ENCODE measurements at regions not wholly inside any gene's neighbourhood (a gene's known extent, or its start where the extent isn't known, plus 50 kb on each side); places are given as distances from the start of the nearest gene placed in this dataset.

DNA sequence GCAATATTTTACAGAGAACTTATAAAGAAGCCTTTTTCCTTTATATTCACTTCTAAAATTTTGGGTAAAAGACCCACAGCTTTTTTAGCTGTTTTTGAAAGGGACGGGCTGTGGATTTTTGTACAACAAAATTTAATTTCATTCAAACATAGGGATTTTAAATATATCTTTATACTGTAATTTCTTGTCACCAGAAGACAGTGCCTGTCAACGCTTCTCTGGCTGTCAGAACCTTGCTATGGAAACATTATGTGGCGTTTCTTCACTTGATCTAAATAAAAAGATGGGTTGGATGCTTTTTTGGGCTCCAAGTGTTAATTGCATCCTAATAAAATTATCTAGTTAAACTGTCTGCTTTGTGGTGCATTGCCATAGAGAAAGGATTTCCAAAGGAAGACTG is 635.6 kb upstream of the ALCAM start:
- DNase-seq (ENCODE audit: low read depth in 1 of 2, low spot score in 1 of 2) (no peak), ATAC-seq (no peak), FAIRE-seq (no peak)
- ChIA-PET POLR2A (no interaction called here), CTCF (no interaction called here)
- H3K4me1 ChIP-seq = no peaks in the 10 kb centered on the region
- 9% methylated on average over 3 of the region's 3 CpGs for WGBS (ENCODE audit: missing lambda C conversion rate)
- no peak overlapping the region for H3K4me2 ChIP-seq
- TF ChIP-seq CBX8 (IDR thresholded peaks at IDR 0.05) (no peak), MAZ (IDR thresholded peaks at IDR 0.05; ENCODE audit: borderline replicate concordance, low read depth, low read length) (no peak), CHD4 (IDR thresholded peaks at IDR 0.05; ENCODE audit: borderline replicate concordance) (no peak), HEYL (CRISPR knock-in tag; IDR thresholded peaks at IDR 0.05) (no peak), TP53 (CRISPR knock-in tag; IDR thresholded peaks at IDR 0.05) (no peak), JUN (IDR thresholded peaks at IDR 0.05) (no peak), CEBPB (IDR thresholded peaks at IDR 0.05) (no peak), RFX5 (IDR thresholded peaks at IDR 0.05) (no peak), POLR2A (IDR thresholded peaks at IDR 0.05; ENCODE audit: low read length) (no peak), HDAC2 (IDR thresholded peaks at IDR 0.05) (no peak), KDM5A (IDR thresholded peaks at IDR 0.05) (no peak), ESRRA (IDR thresholded peaks at IDR 0.05; ENCODE audit: borderline replicate concordance, low read length) (no peak), HOXA7 (CRISPR knock-in tag; IDR thresholded peaks at IDR 0.05) (no peak), CBX2 (IDR thresholded peaks at IDR 0.05; ENCODE audit: borderline replicate concordance, low read depth) (no peak), ZC3H11A (IDR thresholded peaks at IDR 0.05) (no peak)
- TF ChIP-seq, protein P1, sequence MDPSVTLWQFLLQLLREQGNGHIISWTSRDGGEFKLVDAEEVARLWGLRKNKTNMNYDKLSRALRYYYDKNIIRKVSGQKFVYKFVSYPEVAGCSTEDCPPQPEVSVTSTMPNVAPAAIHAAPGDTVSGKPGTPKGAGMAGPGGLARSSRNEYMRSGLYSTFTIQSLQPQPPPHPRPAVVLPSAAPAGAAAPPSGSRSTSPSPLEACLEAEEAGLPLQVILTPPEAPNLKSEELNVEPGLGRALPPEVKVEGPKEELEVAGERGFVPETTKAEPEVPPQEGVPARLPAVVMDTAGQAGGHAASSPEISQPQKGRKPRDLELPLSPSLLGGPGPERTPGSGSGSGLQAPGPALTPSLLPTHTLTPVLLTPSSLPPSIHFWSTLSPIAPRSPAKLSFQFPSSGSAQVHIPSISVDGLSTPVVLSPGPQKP (IDR thresholded peaks at IDR 0.05; ENCODE audit: low read depth, low read length) = no peak
- TF ChIP-seq, protein P2, sequence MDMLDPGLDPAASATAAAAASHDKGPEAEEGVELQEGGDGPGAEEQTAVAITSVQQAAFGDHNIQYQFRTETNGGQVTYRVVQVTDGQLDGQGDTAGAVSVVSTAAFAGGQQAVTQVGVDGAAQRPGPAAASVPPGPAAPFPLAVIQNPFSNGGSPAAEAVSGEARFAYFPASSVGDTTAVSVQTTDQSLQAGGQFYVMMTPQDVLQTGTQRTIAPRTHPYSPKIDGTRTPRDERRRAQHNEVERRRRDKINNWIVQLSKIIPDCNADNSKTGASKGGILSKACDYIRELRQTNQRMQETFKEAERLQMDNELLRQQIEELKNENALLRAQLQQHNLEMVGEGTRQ (IDR thresholded peaks at IDR 0.05) = no peak
- TF ChIP-seq, protein P3, sequence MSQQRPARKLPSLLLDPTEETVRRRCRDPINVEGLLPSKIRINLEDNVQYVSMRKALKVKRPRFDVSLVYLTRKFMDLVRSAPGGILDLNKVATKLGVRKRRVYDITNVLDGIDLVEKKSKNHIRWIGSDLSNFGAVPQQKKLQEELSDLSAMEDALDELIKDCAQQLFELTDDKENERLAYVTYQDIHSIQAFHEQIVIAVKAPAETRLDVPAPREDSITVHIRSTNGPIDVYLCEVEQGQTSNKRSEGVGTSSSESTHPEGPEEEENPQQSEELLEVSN (IDR thresholded peaks at IDR 0.05; ENCODE audit: borderline replicate concordance, low read depth) = no peak
- TF ChIP-seq, protein P4, sequence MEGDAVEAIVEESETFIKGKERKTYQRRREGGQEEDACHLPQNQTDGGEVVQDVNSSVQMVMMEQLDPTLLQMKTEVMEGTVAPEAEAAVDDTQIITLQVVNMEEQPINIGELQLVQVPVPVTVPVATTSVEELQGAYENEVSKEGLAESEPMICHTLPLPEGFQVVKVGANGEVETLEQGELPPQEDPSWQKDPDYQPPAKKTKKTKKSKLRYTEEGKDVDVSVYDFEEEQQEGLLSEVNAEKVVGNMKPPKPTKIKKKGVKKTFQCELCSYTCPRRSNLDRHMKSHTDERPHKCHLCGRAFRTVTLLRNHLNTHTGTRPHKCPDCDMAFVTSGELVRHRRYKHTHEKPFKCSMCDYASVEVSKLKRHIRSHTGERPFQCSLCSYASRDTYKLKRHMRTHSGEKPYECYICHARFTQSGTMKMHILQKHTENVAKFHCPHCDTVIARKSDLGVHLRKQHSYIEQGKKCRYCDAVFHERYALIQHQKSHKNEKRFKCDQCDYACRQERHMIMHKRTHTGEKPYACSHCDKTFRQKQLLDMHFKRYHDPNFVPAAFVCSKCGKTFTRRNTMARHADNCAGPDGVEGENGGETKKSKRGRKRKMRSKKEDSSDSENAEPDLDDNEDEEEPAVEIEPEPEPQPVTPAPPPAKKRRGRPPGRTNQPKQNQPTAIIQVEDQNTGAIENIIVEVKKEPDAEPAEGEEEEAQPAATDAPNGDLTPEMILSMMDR (IDR thresholded peaks at IDR 0.05) = no peak
- TF ChIP-seq, protein P5, sequence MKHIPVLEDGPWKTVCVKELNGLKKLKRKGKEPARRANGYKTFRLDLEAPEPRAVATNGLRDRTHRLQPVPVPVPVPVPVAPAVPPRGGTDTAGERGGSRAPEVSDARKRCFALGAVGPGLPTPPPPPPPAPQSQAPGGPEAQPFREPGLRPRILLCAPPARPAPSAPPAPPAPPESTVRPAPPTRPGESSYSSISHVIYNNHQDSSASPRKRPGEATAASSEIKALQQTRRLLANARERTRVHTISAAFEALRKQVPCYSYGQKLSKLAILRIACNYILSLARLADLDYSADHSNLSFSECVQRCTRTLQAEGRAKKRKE (CRISPR knock-in tag; IDR thresholded peaks at IDR 0.05; ENCODE audit: low read depth) = no peak
- no peak overlapping the region for H3K27ac ChIP-seq
- no peaks in the 10 kb centered on the region for H3K9me3 ChIP-seq
- no peak overlapping the region for H3K4me3 ChIP-seq

DNA sequence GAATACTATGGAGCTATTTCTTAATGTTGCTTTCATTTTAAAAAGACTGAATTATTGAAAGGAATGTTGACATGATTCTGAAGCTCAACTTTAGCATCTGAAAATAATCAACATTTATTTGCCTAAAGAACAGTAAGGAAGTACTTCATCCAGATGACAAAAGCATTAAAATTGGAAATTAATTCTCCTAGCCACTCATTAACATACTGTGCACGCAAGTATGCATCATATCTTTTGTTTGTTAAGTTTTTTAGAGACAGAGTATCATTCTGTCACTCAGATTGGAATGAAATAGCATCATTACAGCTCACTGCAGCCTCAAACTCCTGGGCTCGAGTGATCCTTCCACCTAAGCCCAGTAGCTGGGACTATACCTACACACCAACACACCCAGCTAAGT is 632.1 kb upstream of the ALCAM start:
- ChIA-PET CTCF (no interaction called here), POLR2A (no interaction called here)
- no peak overlapping the region for H3K4me3 ChIP-seq
- DNase-seq (ENCODE audit: low read depth in 1 of 2, low spot score in 1 of 2) (no peak), ATAC-seq (no peak), FAIRE-seq (no peak)
- WGBS (ENCODE audit: missing lambda C conversion rate) = 21% methylated on average over 2 of the region's 2 CpGs
- H3K9me3 ChIP-seq = no peaks in the 10 kb centered on the region
- H3K4me2 ChIP-seq = no peak overlapping the region
- no peak for TF ChIP-seq JUNB (IDR thresholded peaks at IDR 0.05)
- no peaks in the 10 kb centered on the region for H3K4me1 ChIP-seq
- no peak overlapping the region for H3K27ac ChIP-seq

DNA sequence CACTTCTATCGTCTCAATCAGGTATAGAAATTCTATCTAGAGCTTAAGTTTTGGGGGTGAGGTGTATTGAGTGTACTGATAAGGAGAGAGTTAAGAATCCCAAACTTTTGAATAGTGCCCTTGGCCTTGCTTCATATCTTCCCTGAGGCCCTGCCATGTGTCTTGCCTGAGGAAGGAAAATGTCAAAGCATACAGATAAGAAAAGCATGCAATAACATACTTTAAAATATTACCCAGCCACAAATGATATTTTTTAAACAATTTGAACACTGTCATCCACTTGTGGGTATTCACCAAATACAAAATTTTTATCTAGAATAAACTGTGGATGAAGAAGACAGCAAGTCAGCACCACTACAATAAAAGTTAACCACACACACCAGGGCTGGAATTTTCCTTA is 631.0 kb upstream of the ALCAM start:
- ATAC-seq = no peak
- POLR2A ChIA-PET = no interaction called here
- no peak for DNase-seq (ENCODE audit: low read depth in 1 of 2, low spot score in 1 of 2)
- FAIRE-seq = no peak
- CTCF ChIA-PET = no interaction called here
- H3K9me3 ChIP-seq = no peaks in the 10 kb centered on the region
- WGBS (ENCODE audit: missing lambda C conversion rate) = 9% methylated on average over 1 of the region's 1 CpG
- H3K27ac ChIP-seq = no peak overlapping the region
- H3K4me2 ChIP-seq = no peak overlapping the region
- no peak overlapping the region for H3K4me3 ChIP-seq
- no peaks in the 10 kb centered on the region for H3K4me1 ChIP-seq
- TF ChIP-seq RCOR1 (IDR thresholded peaks at IDR 0.05; ENCODE audit: low read depth, low read length) = no peak
- no peak for TF ChIP-seq NPAS2 (CRISPR knock-in tag; IDR thresholded peaks at IDR 0.05; ENCODE audit: borderline replicate concordance)
- no peak for TF ChIP-seq CEBPB (IDR thresholded peaks at IDR 0.05)
- no peak for TF ChIP-seq GATA3 (IDR thresholded peaks at IDR 0.05; ENCODE audit: borderline replicate concordance)
- TF ChIP-seq, protein P5 (CRISPR knock-in tag; IDR thresholded peaks at IDR 0.05; ENCODE audit: low read depth) = no peak
- no peak for TF ChIP-seq EHF (CRISPR knock-in tag; IDR thresholded peaks at IDR 0.05)
- no peak for TF ChIP-seq RFX5 (IDR thresholded peaks at IDR 0.05)
- no peak for TF ChIP-seq EP300 (IDR thresholded peaks at IDR 0.05)
- TF ChIP-seq CHD2 (IDR thresholded peaks at IDR 0.05; ENCODE audit: low read length, partially characterized antibody) = no peak
- TF ChIP-seq, protein P6, sequence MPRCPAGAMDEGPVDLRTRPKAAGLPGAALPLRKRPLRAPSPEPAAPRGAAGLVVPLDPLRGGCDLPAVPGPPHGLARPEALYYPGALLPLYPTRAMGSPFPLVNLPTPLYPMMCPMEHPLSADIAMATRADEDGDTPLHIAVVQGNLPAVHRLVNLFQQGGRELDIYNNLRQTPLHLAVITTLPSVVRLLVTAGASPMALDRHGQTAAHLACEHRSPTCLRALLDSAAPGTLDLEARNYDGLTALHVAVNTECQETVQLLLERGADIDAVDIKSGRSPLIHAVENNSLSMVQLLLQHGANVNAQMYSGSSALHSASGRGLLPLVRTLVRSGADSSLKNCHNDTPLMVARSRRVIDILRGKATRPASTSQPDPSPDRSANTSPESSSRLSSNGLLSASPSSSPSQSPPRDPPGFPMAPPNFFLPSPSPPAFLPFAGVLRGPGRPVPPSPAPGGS (IDR thresholded peaks at IDR 0.05) = no peak
- no peak for TF ChIP-seq RNF2 (IDR thresholded peaks at IDR 0.05; ENCODE audit: borderline replicate concordance, low read depth)
- no peak for TF ChIP-seq MYC (IDR thresholded peaks at IDR 0.05; ENCODE audit: borderline replicate concordance, low read length)

Measured in A549 (cell line).